ENCODE measurements at regions not wholly inside any gene's neighbourhood (a gene's known extent, or its start where the extent isn't known, plus 50 kb on each side); places are given as distances from the start of the nearest gene placed in this dataset.

DNA sequence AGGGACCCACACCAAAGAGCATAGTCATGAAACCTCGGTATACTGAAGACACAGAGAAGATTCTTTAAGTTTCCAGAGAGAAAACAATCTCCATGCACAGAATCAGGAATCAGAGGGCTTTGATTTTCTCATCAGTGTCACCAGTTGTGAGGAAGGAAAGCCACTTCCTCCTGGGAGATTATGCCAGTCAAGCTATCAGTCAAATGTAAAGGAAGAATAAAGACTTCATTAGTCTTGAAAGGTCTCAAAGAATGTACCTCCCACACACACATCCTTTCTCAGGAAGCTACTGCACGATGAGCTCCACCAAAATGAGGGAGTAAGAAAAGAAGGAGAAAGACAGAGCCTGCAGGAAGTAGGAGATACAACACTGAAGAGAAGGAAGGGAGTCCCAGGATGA lies 486.3 kb downstream of the SHQ1 start:
- Histone ChIP-seq H3K4ac (ENCODE audit: low read depth, low read length) (no peak overlapping the region), H3K4me2 (ENCODE audit: insufficient read depth, insufficient read length, low read length) (no peak overlapping the region), H3K27me3 (ENCODE audit: insufficient read depth, low read length) (no peaks in the 10 kb centered on the region), H2BK20ac (ENCODE audit: low read depth, low read length, poor library complexity, severe bottlenecking) (no peak overlapping the region), H3K56ac (ENCODE audit: insufficient read length, low read depth, low read length) (no peak overlapping the region), H2AK5ac (ENCODE audit: insufficient read length, low read length) (no peak overlapping the region), H3K27ac (ENCODE audit: insufficient read length, low read depth, low read length) (no peak overlapping the region), H2BK12ac (ENCODE audit: insufficient read length, low read depth, low read length) (no peak overlapping the region), H3T11ph (ENCODE audit: low read length) (no peak overlapping the region), H3K79me1 (ENCODE audit: insufficient read depth, low read depth, low read length, poor library complexity, severe bottlenecking) (no peaks in the 10 kb centered on the region), H4K8ac (replicated peaks; ENCODE audit: insufficient read length, low read depth, low read length) (no peak overlapping the region), H2BK5ac (ENCODE audit: insufficient read length, low read length) (no peak overlapping the region), H3K4me1 (ENCODE audit: insufficient read depth, low read length) (no peaks in the 10 kb centered on the region), H3K9me3 (ENCODE audit: control insufficient read depth, low read depth, low read length) (no peaks in the 10 kb centered on the region), H2BK15ac (ENCODE audit: low read depth, low read length) (no peak overlapping the region), H3K9ac (ENCODE audit: extremely low read depth, insufficient read length, low read length) (no peak overlapping the region), H3K23ac (ENCODE audit: insufficient read length, low read depth, low read length) (no peak overlapping the region), H2BK120ac (ENCODE audit: low read depth, low read length, poor library complexity, severe bottlenecking) (no peak overlapping the region), H4K5ac (ENCODE audit: insufficient read length, low read depth, low read length) (no peak overlapping the region), H4K20me1 (ENCODE audit: control insufficient read depth, insufficient read depth, insufficient read length) (no peaks in the 10 kb centered on the region), H3K79me2 (ENCODE audit: insufficient read depth, low read length) (no peaks in the 10 kb centered on the region), H3K23me2 (ENCODE audit: insufficient read length, low read depth, low read length, poor library complexity, severe bottlenecking) (no peaks in the 10 kb centered on the region), H2AFZ (ENCODE audit: low read length) (no peak overlapping the region), H3K18ac (ENCODE audit: insufficient read length, low read depth, low read length) (no peak overlapping the region), H4K91ac (ENCODE audit: insufficient read length, low read depth, low read length) (no peak overlapping the region), H3K14ac (ENCODE audit: insufficient read depth, low read length) (no peak overlapping the region)
- Mint-ChIP-seq H3K9me3 (no peaks in the 10 kb centered on the region), H3K4me3 (no peak overlapping the region), H3K4me1 (peaks cover 0 to 6% of the 10 kb centered on the region in 2 experiments; a peak in 2 of 4 replicates), H3K27me3 (ENCODE audit: low read depth) (peaks cover 1% of the 10 kb centered on the region; the same call in 1 of the 2 replicates), H3K27ac (no peak overlapping the region), H3K36me3 (ENCODE audit: insufficient read depth in 1 of 3, low read depth in 3 of 3) (no peaks in the 10 kb centered on the region; a peak in 1 of 7 replicates)
- no peak for DNase-seq
- no CpG with 5 or more reads among the region's 2 CpGs for WGBS (ENCODE audit: extremely low coverage, insufficient read length, low lambda C conversion rate)
- TF ChIP-seq, protein P1, sequence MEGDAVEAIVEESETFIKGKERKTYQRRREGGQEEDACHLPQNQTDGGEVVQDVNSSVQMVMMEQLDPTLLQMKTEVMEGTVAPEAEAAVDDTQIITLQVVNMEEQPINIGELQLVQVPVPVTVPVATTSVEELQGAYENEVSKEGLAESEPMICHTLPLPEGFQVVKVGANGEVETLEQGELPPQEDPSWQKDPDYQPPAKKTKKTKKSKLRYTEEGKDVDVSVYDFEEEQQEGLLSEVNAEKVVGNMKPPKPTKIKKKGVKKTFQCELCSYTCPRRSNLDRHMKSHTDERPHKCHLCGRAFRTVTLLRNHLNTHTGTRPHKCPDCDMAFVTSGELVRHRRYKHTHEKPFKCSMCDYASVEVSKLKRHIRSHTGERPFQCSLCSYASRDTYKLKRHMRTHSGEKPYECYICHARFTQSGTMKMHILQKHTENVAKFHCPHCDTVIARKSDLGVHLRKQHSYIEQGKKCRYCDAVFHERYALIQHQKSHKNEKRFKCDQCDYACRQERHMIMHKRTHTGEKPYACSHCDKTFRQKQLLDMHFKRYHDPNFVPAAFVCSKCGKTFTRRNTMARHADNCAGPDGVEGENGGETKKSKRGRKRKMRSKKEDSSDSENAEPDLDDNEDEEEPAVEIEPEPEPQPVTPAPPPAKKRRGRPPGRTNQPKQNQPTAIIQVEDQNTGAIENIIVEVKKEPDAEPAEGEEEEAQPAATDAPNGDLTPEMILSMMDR (conservative IDR thresholded peaks at IDR 0.05) = no peak

Data from H9 (cell line).